Gastrocnemius medialis (tissue), 4 donors: ENCODE measurements at regions not wholly inside any gene's neighbourhood (a gene's known extent, or its start where the extent isn't known, plus 50 kb on each side); places are given as distances from the start of the nearest gene placed in this dataset.

Source experiments
- CTCF ChIP-seq, 5 experiments: fragments of 450-650 bp in 3 of 5; fragments of 200-600 bp in 2 of 5; sonication (generic) in 2 of 5; IDR thresholded peaks in 4 of 5; conservative IDR thresholded peaks in 1 of 5; 1 replicate in 4 of 5; 2 replicates in 1 of 5; pipeline ENCODE4 v1.5.1; 2016 to 2019; ENCODE audit warnings: antibody characterized with exemption in 5 of 5, mild to moderate bottlenecking in 3 of 5, moderate library complexity in 3 of 5
- POLR2A ChIP-seq, 2 donors: fragments of 450-650 bp; IDR thresholded peaks; one replicate each; pipeline ENCODE4 v1.6.1; 2017; ENCODE audit warnings: antibody characterized with exemption in 2 of 2, mild to moderate bottlenecking in 2 of 2, moderate library complexity in 2 of 2

- TF ChIP-seq CTCF (IDR thresholded peaks at IDR 0.05 in 4 of 5, conservative IDR thresholded peaks at IDR 0.05 in 1 of 5), result no peak
- no peak for TF ChIP-seq POLR2A (IDR thresholded peaks at IDR 0.05)
These were observed 247.2 kb downstream of the HACE1 start for GRCh38 chr6:104612541-104612940.
